ENCODE measurements at regions not wholly inside any gene's neighbourhood (a gene's known extent, or its start where the extent isn't known, plus 50 kb on each side); places are given as distances from the start of the nearest gene placed in this dataset.

DNA sequence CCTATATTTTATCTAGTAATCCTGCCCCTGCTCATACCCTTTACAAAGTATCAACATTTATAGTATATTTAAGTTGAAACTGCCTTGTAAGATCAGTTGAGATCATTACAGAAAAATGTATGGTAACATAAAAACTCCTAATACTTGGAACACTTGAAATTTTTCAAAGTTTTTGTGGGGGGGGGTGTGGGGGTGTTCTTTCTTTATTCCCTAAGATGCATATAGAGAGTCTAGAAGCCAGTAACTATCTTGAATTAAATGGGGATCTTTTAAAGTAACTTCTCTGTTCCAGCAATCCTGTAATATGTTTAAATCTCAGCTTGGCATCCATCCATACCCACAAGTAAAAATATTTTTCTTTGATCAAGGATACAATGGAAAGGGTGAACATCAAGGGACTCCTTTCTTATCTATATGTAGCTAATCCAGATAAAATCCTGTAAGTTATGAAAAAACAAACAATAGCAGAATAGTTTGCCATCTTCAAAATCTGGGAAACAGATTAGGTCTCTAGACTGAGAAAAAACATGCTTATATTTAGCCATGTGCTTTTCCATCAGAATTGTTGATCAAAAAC, 455.3 kb downstream of the MEIS1 start:
- peak; percentile 65 for DNase-seq (ENCODE audit: low read depth)

DNA sequence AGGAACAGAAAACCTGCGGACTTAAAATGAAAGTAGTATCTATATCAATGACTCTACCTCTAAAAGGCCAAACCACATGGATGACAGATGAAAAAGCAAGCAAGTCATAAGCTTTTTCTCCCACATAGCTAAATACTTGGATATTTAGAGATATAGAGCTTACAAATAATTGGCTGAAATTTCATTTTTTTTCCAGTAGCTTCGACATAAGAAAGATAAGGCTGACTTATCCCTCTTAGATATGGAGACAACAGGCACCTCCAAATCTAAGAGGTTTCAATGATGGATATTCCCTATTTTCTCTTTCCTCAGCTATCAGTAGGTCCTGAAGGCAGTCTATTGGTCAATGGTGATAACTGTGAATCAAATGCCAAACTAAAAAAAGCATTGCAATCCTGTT, 460.3 kb downstream of the MEIS1 start:
- no peak for DNase-seq (ENCODE audit: low read depth)

DNA sequence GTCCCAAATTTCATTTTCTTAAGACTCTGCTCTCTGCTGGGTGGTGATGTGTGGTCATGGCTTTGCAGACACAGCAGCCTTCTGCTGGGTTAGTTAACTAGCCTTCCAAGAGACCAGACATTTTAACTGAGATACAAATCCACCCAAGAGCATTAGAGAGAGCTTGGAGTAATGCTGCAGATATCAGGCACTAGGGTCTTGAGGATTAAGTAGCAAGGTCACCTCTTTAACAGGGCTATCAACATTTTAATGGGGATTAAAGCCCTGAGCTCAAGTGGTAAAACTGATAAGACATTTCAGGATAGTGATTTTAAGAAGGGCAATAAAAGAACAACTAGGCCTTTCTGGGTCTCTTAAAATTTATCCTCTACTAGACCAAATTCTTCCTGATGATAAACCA, 461.2 kb downstream of the MEIS1 start:
- no peak for DNase-seq (ENCODE audit: low read depth)

DNA sequence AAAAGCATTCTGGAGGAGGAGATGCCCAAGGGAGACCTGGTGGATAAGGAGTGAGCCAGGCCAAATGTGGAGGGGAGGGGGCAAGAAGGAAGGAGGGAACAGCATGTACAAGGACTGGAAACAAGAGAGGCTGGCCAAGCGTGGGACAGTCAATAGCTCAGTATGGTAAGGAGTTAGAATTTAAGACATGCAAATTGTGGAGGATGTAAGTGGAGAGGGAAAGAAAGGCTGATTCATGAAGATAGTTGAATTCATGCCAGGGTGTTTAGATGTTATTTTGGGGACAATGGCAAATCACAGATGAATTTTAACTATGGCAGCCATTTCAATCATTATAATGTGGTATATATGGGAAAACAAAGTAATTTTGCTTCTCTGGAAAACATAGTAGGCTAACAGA, 462.3 kb downstream of the MEIS1 start:
- peak; percentile 95 for DNase-seq (ENCODE audit: low read depth)

- peak; percentile 79 for DNase-seq (ENCODE audit: low read depth)
Measured at GRCh38 chr2:66897691-66898150, 462.8 kb downstream of the MEIS1 start.

GRCh38 chr2:66899109-66899508, 464.2 kb downstream of the MEIS1 start:
- DNase-seq (ENCODE audit: low read depth), result no peak

- peak; percentile 42 for DNase-seq (ENCODE audit: low read depth)
Measured at GRCh38 chr2:66899648-66900047, 464.7 kb downstream of the MEIS1 start.

- peak; percentile 91 for DNase-seq (ENCODE audit: low read depth)
Measured at GRCh38 chr2:66901344-66901743, 466.4 kb downstream of the MEIS1 start.

DNA sequence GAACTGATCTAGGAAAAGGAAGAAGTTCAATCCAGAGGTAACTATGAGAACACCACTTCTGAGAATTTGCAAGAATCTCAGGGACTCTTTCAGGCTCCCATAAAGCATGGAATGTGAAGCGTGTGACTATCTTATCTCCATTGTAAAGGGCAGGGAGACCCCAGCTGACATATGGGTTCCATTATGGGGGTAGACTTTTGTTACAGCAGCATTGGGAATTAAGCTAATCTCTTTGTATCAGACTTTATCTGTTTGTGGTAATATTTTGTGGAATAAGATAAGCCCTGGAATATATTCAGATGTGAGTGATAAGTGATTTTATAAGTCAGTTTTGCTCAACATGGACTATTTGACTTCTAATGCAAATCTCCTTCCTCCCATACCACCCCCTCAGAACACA, 468.3 kb downstream of the MEIS1 start:
- no peak for DNase-seq (ENCODE audit: low read depth)

DNA sequence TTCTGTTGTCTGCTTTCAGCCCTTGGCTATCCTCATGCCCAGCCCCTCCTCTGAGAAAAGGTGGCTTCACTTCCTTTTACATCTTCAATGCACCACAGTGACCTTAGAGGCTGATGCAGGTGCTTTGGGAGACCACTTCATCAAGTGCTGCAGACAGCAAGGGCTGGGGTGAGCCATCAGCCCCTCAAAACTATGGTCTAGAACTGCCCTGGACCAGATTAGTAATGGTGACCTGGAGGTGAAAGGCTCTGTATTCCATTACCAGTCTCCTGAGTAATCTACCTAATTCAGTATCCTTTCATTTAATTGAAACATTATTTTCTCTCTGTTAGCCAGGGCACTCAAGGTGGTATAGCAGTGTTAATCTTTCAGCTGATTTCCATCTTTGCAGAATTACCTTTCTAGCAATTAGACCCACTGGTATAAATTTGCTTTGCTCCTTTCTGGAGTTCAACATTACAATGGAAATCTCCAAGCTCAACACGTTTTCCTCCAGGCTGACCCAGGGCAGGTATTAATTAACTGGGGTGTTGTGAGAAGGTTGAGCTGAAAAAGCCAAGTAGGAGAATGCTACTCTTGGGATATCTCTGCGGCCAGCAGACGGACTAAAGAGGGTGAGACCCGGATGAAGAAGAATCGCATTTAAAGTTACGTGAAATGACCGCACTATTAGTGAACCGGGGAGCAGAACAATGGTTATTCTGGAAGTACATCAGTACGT, 469.0 kb downstream of the MEIS1 start:
- DNase-seq (ENCODE audit: low read depth), result no peak

GRCh38 chr2:66915237-66915636, 480.3 kb downstream of the MEIS1 start:
- DNase-seq (ENCODE audit: low read depth), result peak; percentile 72

DNA sequence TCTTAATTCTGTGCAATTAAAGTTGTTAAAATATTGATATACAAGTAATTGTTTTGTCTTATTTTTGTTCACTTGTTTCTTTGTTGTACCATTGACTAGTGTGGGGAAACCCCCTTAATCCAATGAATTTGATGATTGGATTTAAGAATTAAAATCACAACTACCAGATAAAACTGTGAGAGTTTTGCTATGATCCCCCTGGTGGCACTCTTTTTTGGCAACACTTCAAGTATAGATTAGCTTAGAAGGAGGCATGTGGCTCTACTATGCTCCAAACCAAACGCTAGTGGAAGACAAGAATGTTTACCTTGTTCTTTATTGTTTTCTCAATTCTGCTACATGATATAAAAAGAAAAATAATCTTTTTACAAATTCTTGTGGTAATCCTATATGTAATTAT, 477.8 kb upstream of the ETAA1 start:
- no peak for DNase-seq (ENCODE audit: low read depth)

DNA sequence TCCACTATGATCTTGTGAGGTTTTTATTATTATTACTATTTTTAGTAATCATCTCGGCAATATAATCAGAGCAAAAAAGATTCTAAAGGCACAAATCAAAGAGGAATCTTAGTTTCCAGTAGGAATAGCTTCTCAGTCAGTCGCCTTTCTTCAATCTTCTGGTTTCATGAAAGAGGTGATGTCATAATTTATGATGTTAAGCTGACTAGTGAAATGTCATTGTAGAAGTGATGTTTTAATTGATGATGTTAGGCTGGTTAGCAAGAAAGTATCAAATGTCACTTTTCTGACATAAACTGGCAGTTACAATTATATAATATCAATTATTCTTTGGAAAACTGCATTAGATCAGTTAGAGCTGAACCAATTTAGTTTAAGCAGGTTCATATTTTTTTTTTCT, 476.7 kb upstream of the ETAA1 start:
- no peak for DNase-seq (ENCODE audit: low read depth)

DNA sequence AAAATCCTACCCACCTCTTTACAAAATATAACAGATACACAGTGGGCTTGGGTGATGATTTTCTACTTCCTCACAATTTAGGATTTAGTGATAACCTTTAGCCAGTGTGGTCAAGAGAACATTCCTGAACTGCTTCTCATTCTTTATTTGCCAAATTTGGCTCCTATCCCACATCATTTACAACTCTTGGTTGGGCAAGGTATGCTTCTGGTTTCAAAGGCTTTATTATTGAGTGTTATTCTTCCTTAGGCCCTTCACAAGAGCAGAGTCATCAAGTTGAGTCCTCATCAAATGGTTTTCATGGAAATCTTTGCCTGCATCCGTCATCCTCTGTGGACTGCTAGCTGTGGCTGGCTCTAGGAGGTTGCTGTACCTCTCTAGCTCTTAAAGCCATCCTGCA, 472.0 kb upstream of the ETAA1 start:
- peak; percentile 75 for DNase-seq (ENCODE audit: low read depth)

DNA sequence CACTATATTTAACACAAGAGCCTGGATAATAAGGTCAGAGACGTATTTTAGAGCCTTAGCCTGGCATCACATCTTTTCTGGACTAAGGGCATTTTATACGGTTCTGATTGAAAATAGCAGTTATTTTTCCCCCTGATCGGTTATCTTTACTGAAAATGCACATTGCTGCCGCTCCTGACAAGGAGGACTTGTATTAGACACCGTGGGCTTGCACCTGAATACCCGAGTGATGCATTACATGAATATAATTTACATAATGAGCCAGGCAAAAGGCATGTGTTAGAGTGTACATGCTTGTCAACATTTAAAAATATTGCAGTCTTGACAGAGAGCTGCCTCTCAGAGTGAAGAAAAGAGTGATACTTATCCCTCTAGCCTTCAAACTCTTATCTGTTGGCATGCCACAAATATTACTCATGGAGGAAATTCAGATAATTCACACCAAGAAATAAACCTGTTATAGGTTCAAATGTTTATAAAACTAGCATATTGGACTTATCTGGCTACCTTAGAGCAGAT, 470.5 kb upstream of the ETAA1 start:
- DNase-seq (ENCODE audit: low read depth), result no peak

- DNase-seq (ENCODE audit: low read depth), result peak; percentile 88
Measured at GRCh38 chr2:66929632-66930338, 467.3 kb upstream of the ETAA1 start.

GRCh38 chr2:66930339-66931220, 466.6 kb upstream of the ETAA1 start:
- no peak for DNase-seq (ENCODE audit: low read depth)

GRCh38 chr2:66938471-66938967, 458.6 kb upstream of the ETAA1 start:
- no peak for DNase-seq (ENCODE audit: low read depth)

DNA sequence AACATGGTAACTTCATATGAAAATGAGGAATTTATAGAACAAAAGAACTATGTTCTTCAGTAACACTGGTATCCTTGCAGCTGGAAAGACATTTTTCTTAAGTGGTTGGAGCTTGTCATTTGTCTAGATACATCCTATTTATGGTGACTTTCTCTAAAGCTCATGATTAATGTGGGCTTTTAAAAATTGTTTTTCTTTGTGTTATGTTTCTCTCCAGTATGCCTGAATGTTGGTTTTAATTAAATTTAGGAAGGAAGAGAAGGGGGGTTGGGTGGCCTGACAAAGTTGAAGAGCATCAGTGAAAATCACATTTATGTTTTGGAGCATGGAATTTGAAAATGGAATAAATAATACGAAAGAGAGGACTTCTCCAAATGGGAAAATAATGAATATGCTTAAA, 457.1 kb upstream of the ETAA1 start:
- DNase-seq (ENCODE audit: low read depth), result no peak

DNA sequence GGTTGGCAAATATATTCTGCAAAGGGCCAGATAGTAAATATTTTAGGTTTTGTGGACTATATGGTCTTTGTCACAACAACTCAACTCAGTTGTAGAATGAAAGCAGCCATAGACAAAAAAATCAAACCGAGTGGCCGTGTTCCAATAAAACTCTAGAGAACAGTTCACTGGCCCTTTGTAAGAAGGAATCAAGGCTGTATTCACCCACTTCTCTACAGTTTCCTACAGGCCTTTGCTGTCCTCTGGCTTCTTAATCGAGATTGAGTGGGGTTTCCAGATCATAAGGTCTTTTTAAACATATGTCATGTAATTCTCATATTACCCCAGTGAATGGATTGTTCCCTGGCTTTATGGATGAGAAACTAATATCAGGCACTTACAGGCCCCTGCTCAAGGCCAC, 448.9 kb upstream of the ETAA1 start:
- no peak for DNase-seq (ENCODE audit: low read depth)

- no peak for DNase-seq (ENCODE audit: low read depth)
Measured at GRCh38 chr2:66957198-66957597, 439.9 kb upstream of the ETAA1 start.

DNA sequence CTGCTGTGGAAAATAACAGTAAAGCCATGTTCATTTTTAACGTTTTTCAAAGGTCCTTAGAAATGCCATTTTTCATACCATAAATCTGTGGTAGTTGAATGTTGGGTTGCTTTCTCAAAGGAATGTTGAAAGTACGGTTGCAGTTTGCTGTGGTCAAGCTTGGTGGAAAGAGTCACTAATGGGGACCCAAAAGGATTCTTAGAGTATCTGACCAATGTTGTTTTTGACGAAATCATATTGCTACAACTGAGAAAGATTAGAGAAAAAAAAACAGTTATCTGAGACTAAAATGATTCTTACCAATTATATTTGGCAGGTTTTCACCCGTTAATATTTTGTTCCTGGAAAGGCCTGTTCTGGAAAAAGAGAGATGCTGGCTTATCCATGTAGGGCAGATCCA, 439.5 kb upstream of the ETAA1 start:
- DNase-seq (ENCODE audit: low read depth), result no peak

All from EH (cell line).